ENCODE measurements at regions not wholly inside any gene's neighbourhood (a gene's known extent, or its start where the extent isn't known, plus 50 kb on each side); places are given as distances from the start of the nearest gene placed in this dataset.
"Not testable (repeated sequence)": the region's sequence is repeated elsewhere in the genome, so short reads cannot be mapped to it uniquely, and the experiment has no call there.

- no peak overlapping the region for H3K4me3 ChIP-seq (ENCODE audit: insufficient read depth, low read length, poor library complexity, severe bottlenecking)
- H3K79me2 ChIP-seq (ENCODE audit: insufficient read depth, low read length): no peaks in the 10 kb centered on the region
- no peaks in the 10 kb centered on the region for H3K36me3 ChIP-seq (ENCODE audit: low read length)
- no peaks in the 10 kb centered on the region for H3K27me3 ChIP-seq (ENCODE audit: low read length)
- no peaks in the 10 kb centered on the region for H3F3A ChIP-seq (ENCODE audit: insufficient read depth)
- H3K27ac ChIP-seq (ENCODE audit: low read depth, low read length): no peak overlapping the region
- H4K20me1 ChIP-seq (ENCODE audit: low read depth, low read length): no peaks in the 10 kb centered on the region
- H2AFZ ChIP-seq (ENCODE audit: low read depth, low read length, severe bottlenecking): no peak overlapping the region
- H3K9me2 ChIP-seq (replicated peaks; ENCODE audit: insufficient read depth, low read length): no peaks in the 10 kb centered on the region
- no peaks in the 10 kb centered on the region for H3K9me3 ChIP-seq (ENCODE audit: insufficient read depth, low read length)
- H3K9ac ChIP-seq (ENCODE audit: low read length): no peak overlapping the region
- no peak overlapping the region for H3K4me2 ChIP-seq (ENCODE audit: low read depth, low read length, poor library complexity, severe bottlenecking)
- TF ChIP-seq CTCF (IDR thresholded peaks at IDR 0.05; ENCODE audit: insufficient read depth, low read length, poor library complexity, severe bottlenecking) (no peak), EZH2phosphoT487 (conservative IDR thresholded peaks at IDR 0.05; ENCODE audit: low read length) (no peak)
These were observed 258.6 kb upstream of the CRIM1 start for GRCh38 chr2:36097022-36097421.

- H3K79me2 ChIP-seq (ENCODE audit: insufficient read depth, low read length); H3K27me3 ChIP-seq (ENCODE audit: low read length); H3F3A ChIP-seq (ENCODE audit: insufficient read depth); H3K27ac ChIP-seq (ENCODE audit: low read depth, low read length); H3K4me2 ChIP-seq (ENCODE audit: low read depth, low read length, poor library complexity, severe bottlenecking); H3K36me3 ChIP-seq (ENCODE audit: low read length); H3K4me3 ChIP-seq (ENCODE audit: insufficient read depth, low read length, poor library complexity, severe bottlenecking); H4K20me1 ChIP-seq (ENCODE audit: low read depth, low read length); H3K9me2 ChIP-seq (replicated peaks; ENCODE audit: insufficient read depth, low read length); H3K9ac ChIP-seq (ENCODE audit: low read length); H3K9me3 ChIP-seq (ENCODE audit: insufficient read depth, low read length); H2AFZ ChIP-seq (ENCODE audit: low read depth, low read length, severe bottlenecking): not testable (repeated sequence)
These were observed 263.5 kb upstream of the CRIM1 start for GRCh38 chr2:36091844-36092741.

GRCh38 chr2:36088716-36089328 lies 266.8 kb upstream of the CRIM1 start:
- Histone ChIP-seq H3K27ac (ENCODE audit: low read depth, low read length) (no peak overlapping the region), H3K9me2 (replicated peaks; ENCODE audit: insufficient read depth, low read length) (no peaks in the 10 kb centered on the region), H4K20me1 (ENCODE audit: low read depth, low read length) (no peaks in the 10 kb centered on the region), H2AFZ (ENCODE audit: low read depth, low read length, severe bottlenecking) (no peak overlapping the region), H3K9me3 (ENCODE audit: insufficient read depth, low read length) (no peaks in the 10 kb centered on the region), H3K4me3 (ENCODE audit: insufficient read depth, low read length, poor library complexity, severe bottlenecking) (no peak overlapping the region), H3K4me2 (ENCODE audit: low read depth, low read length, poor library complexity, severe bottlenecking) (no peak overlapping the region), H3K79me2 (ENCODE audit: insufficient read depth, low read length) (no peaks in the 10 kb centered on the region), H3K27me3 (ENCODE audit: low read length) (no peaks in the 10 kb centered on the region), H3K9ac (ENCODE audit: low read length) (no peak overlapping the region), H3F3A (ENCODE audit: insufficient read depth) (no peaks in the 10 kb centered on the region), H3K36me3 (ENCODE audit: low read length) (no peaks in the 10 kb centered on the region)
- TF ChIP-seq EZH2phosphoT487 (conservative IDR thresholded peaks at IDR 0.05; ENCODE audit: low read length) (no peak), CTCF (IDR thresholded peaks at IDR 0.05; ENCODE audit: insufficient read depth, low read length, poor library complexity, severe bottlenecking) (no peak)

GRCh38 chr2:36087344-36087743 lies 268.2 kb upstream of the CRIM1 start:
- Histone ChIP-seq H4K20me1 (ENCODE audit: low read depth, low read length) (no peaks in the 10 kb centered on the region), H3K36me3 (ENCODE audit: low read length) (no peaks in the 10 kb centered on the region), H2AFZ (ENCODE audit: low read depth, low read length, severe bottlenecking) (no peak overlapping the region), H3K4me2 (ENCODE audit: low read depth, low read length, poor library complexity, severe bottlenecking) (no peak overlapping the region), H3F3A (ENCODE audit: insufficient read depth) (no peaks in the 10 kb centered on the region), H3K9ac (ENCODE audit: low read length) (no peak overlapping the region), H3K4me3 (ENCODE audit: insufficient read depth, low read length, poor library complexity, severe bottlenecking) (no peak overlapping the region), H3K9me3 (ENCODE audit: insufficient read depth, low read length) (no peaks in the 10 kb centered on the region), H3K79me2 (ENCODE audit: insufficient read depth, low read length) (no peaks in the 10 kb centered on the region), H3K27me3 (ENCODE audit: low read length) (no peaks in the 10 kb centered on the region), H3K27ac (ENCODE audit: low read depth, low read length) (no peak overlapping the region), H3K9me2 (replicated peaks; ENCODE audit: insufficient read depth, low read length) (no peaks in the 10 kb centered on the region)
- TF ChIP-seq EZH2phosphoT487 (conservative IDR thresholded peaks at IDR 0.05; ENCODE audit: low read length): no peak
- no peak for TF ChIP-seq CTCF (IDR thresholded peaks at IDR 0.05; ENCODE audit: insufficient read depth, low read length, poor library complexity, severe bottlenecking)

Measured in SU-DHL-6 (cell line).